ENCODE measurements at regions not wholly inside any gene's neighbourhood (a gene's known extent, or its start where the extent isn't known, plus 50 kb on each side); places are given as distances from the start of the nearest gene placed in this dataset.

DNA sequence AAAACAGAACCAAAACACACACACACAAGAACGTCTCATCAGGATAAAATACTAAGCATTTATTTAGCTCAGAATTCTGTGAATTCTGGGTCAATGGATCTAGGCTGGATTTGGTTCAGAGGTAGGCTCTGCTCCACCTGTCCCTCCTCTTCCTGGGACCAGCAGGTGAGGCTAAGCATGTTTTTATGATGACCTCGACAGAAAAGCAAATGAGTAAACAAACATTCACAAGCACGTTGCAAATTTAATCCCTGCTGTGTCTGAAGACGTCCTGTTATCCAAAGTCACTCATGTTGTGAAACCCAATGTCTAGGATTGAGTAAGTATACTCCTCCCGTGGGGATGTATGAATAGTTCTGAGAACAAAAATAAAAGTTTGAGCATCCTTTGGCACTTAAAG lies 371.4 kb upstream of the TECRL start:
- CTCF ChIA-PET, result no interaction called here
- H3K9me3 ChIP-seq (ENCODE audit: control insufficient read depth, insufficient read depth, low read depth, low read length), result no peaks in the 10 kb centered on the region
- H3K4me3 ChIP-seq (ENCODE audit: low read depth in 2 of 2, low read length in 2 of 2), result no peak overlapping the region
- H3K27me3 ChIP-seq (ENCODE audit: control insufficient read depth, insufficient read depth, low read length), result no peaks in the 10 kb centered on the region
- TF ChIP-seq, protein P1, sequence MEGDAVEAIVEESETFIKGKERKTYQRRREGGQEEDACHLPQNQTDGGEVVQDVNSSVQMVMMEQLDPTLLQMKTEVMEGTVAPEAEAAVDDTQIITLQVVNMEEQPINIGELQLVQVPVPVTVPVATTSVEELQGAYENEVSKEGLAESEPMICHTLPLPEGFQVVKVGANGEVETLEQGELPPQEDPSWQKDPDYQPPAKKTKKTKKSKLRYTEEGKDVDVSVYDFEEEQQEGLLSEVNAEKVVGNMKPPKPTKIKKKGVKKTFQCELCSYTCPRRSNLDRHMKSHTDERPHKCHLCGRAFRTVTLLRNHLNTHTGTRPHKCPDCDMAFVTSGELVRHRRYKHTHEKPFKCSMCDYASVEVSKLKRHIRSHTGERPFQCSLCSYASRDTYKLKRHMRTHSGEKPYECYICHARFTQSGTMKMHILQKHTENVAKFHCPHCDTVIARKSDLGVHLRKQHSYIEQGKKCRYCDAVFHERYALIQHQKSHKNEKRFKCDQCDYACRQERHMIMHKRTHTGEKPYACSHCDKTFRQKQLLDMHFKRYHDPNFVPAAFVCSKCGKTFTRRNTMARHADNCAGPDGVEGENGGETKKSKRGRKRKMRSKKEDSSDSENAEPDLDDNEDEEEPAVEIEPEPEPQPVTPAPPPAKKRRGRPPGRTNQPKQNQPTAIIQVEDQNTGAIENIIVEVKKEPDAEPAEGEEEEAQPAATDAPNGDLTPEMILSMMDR (IDR thresholded peaks at IDR 0.05), result no peak
- TF ChIP-seq, protein P2, sequence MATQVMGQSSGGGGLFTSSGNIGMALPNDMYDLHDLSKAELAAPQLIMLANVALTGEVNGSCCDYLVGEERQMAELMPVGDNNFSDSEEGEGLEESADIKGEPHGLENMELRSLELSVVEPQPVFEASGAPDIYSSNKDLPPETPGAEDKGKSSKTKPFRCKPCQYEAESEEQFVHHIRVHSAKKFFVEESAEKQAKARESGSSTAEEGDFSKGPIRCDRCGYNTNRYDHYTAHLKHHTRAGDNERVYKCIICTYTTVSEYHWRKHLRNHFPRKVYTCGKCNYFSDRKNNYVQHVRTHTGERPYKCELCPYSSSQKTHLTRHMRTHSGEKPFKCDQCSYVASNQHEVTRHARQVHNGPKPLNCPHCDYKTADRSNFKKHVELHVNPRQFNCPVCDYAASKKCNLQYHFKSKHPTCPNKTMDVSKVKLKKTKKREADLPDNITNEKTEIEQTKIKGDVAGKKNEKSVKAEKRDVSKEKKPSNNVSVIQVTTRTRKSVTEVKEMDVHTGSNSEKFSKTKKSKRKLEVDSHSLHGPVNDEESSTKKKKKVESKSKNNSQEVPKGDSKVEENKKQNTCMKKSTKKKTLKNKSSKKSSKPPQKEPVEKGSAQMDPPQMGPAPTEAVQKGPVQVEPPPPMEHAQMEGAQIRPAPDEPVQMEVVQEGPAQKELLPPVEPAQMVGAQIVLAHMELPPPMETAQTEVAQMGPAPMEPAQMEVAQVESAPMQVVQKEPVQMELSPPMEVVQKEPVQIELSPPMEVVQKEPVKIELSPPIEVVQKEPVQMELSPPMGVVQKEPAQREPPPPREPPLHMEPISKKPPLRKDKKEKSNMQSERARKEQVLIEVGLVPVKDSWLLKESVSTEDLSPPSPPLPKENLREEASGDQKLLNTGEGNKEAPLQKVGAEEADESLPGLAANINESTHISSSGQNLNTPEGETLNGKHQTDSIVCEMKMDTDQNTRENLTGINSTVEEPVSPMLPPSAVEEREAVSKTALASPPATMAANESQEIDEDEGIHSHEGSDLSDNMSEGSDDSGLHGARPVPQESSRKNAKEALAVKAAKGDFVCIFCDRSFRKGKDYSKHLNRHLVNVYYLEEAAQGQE (IDR thresholded peaks at IDR 0.05; ENCODE audit: insufficient read depth in 1 of 2, low read depth in 2 of 2, low read length in 1 of 2), result no peak
- TF ChIP-seq POLR2AphosphoS5 (IDR thresholded peaks at IDR 0.05; ENCODE audit: low read depth, low read length) (no peak), SIN3A (IDR thresholded peaks at IDR 0.05; ENCODE audit: borderline replicate concordance, insufficient read depth, low read depth, low read length) (no peak), TCF7L2 (IDR thresholded peaks at IDR 0.05; ENCODE audit: low read depth, low read length) (no peak)
- in situ Hi-C loops (cut with HindIII; ENCODE audit: low pct_unique_long_range_greater_than_20kb, low sequenced_read_pairs) (no loop called here), intact Hi-C loops (cut with micrococcal nuclease; ENCODE audit: unreplicated experiment) (no loop called here)
- DNase-seq (ENCODE audit: low read depth, low spot score) (no peak), ATAC-seq (no peak)
- no TSS peak for BruUV-seq (replicated peaks)
- no peaks in the 10 kb centered on the region for H3K36me3 ChIP-seq (ENCODE audit: control insufficient read depth, insufficient read depth, low read length)
- H3K27ac ChIP-seq (ENCODE audit: low read length), result no peak overlapping the region
- H3K4me1 ChIP-seq (ENCODE audit: control insufficient read depth, insufficient read depth, low read length), result no peaks in the 10 kb centered on the region
- POLR2A ChIA-PET, result no interaction called here

DNA sequence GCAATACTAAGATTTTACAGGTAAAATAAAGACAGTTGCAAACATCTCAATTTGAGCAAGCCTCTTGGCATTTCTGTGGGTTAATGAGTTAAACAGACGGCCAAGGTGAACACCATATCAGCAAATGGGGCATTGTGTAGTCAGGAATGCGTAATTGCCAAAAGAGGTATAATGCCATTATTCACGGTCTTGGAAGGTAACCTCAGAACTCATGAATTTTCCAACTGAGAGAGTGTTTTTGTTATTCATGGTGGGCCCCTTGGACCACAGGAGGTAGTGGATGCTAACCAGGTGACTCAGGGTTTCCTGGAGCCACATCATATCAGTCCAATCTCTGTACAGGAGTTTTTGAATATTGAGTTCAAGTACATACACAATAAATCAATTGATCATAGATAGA lies 368.0 kb upstream of the TECRL start:
- ChIA-PET POLR2A (no interaction called here), CTCF (no interaction called here)
- no peak for ATAC-seq
- no TSS peak for BruUV-seq (replicated peaks)
- in situ Hi-C loops (cut with HindIII; ENCODE audit: low pct_unique_long_range_greater_than_20kb, low sequenced_read_pairs), result no loop called here
- DNase-seq (ENCODE audit: low read depth, low spot score), result no peak
- no peak overlapping the region for H3K4me3 ChIP-seq (ENCODE audit: low read depth in 2 of 2, low read length in 2 of 2)
- no peaks in the 10 kb centered on the region for H3K9me3 ChIP-seq (ENCODE audit: control insufficient read depth, insufficient read depth, low read depth, low read length)
- intact Hi-C loops (cut with micrococcal nuclease; ENCODE audit: unreplicated experiment), result no loop called here
- H3K4me1 ChIP-seq (ENCODE audit: control insufficient read depth, insufficient read depth, low read length), result no peaks in the 10 kb centered on the region
- H3K36me3 ChIP-seq (ENCODE audit: control insufficient read depth, insufficient read depth, low read length), result no peaks in the 10 kb centered on the region
- H3K27ac ChIP-seq (ENCODE audit: low read length), result no peak overlapping the region
- TF ChIP-seq TCF7L2 (IDR thresholded peaks at IDR 0.05; ENCODE audit: low read depth, low read length), result no peak
- TF ChIP-seq, protein P2 (IDR thresholded peaks at IDR 0.05; ENCODE audit: insufficient read depth in 1 of 2, low read depth in 2 of 2, low read length in 1 of 2), result no peak
- TF ChIP-seq SIN3A (IDR thresholded peaks at IDR 0.05; ENCODE audit: borderline replicate concordance, insufficient read depth, low read depth, low read length), result no peak
- no peak for TF ChIP-seq POLR2AphosphoS5 (IDR thresholded peaks at IDR 0.05; ENCODE audit: low read depth, low read length)
- TF ChIP-seq, protein P1 (IDR thresholded peaks at IDR 0.05), result no peak
- no peaks in the 10 kb centered on the region for H3K27me3 ChIP-seq (ENCODE audit: control insufficient read depth, insufficient read depth, low read length)

All from Panc1 (cell line).